ENCODE measurements at regions not wholly inside any gene's neighbourhood (a gene's known extent, or its start where the extent isn't known, plus 50 kb on each side); places are given as distances from the start of the nearest gene placed in this dataset.
"Not testable (repeated sequence)": the region's sequence is repeated elsewhere in the genome, so short reads cannot be mapped to it uniquely, and the experiment has no call there.

- Histone ChIP-seq H2AFZ (ENCODE audit: low read length) (no peak overlapping the region), H3K9me2 (replicated peaks; ENCODE audit: low read depth, low read length) (no peaks in the 10 kb centered on the region), H3F3A (ENCODE audit: low read depth) (no peaks in the 10 kb centered on the region), H4K20me1 (ENCODE audit: insufficient read depth, low read length, poor library complexity, severe bottlenecking) (no peaks in the 10 kb centered on the region), H3K9me3 (ENCODE audit: insufficient read depth, low read depth, low read length) (no peaks in the 10 kb centered on the region), H3K36me3 (ENCODE audit: insufficient read depth, low read length) (no peaks in the 10 kb centered on the region), H3K27me3 (ENCODE audit: insufficient read depth, low read length, poor library complexity, severe bottlenecking) (no peaks in the 10 kb centered on the region), H3K79me2 (ENCODE audit: insufficient read depth, low read length) (no peaks in the 10 kb centered on the region), H3K4me1 (ENCODE audit: insufficient read depth, low read length, poor library complexity, severe bottlenecking) (peaks cover 4% of the 10 kb centered on the region), H3K4me3 (ENCODE audit: low read length, poor library complexity, severe bottlenecking) (no peak overlapping the region), H3K4me2 (ENCODE audit: low read depth, low read length, poor library complexity, severe bottlenecking) (no peak overlapping the region), H3K9ac (ENCODE audit: low read depth, low read length, poor library complexity, severe bottlenecking) (no peak overlapping the region)
- TF ChIP-seq, protein P1, sequence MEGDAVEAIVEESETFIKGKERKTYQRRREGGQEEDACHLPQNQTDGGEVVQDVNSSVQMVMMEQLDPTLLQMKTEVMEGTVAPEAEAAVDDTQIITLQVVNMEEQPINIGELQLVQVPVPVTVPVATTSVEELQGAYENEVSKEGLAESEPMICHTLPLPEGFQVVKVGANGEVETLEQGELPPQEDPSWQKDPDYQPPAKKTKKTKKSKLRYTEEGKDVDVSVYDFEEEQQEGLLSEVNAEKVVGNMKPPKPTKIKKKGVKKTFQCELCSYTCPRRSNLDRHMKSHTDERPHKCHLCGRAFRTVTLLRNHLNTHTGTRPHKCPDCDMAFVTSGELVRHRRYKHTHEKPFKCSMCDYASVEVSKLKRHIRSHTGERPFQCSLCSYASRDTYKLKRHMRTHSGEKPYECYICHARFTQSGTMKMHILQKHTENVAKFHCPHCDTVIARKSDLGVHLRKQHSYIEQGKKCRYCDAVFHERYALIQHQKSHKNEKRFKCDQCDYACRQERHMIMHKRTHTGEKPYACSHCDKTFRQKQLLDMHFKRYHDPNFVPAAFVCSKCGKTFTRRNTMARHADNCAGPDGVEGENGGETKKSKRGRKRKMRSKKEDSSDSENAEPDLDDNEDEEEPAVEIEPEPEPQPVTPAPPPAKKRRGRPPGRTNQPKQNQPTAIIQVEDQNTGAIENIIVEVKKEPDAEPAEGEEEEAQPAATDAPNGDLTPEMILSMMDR (conservative IDR thresholded peaks at IDR 0.05; ENCODE audit: low read length) = no peak
- no peak for TF ChIP-seq EZH2phosphoT487 (IDR thresholded peaks at IDR 0.05; ENCODE audit: borderline replicate concordance)
Measured at GRCh38 chr15:63448266-63448665, 56.1 kb upstream of the USP3 start.

DNA sequence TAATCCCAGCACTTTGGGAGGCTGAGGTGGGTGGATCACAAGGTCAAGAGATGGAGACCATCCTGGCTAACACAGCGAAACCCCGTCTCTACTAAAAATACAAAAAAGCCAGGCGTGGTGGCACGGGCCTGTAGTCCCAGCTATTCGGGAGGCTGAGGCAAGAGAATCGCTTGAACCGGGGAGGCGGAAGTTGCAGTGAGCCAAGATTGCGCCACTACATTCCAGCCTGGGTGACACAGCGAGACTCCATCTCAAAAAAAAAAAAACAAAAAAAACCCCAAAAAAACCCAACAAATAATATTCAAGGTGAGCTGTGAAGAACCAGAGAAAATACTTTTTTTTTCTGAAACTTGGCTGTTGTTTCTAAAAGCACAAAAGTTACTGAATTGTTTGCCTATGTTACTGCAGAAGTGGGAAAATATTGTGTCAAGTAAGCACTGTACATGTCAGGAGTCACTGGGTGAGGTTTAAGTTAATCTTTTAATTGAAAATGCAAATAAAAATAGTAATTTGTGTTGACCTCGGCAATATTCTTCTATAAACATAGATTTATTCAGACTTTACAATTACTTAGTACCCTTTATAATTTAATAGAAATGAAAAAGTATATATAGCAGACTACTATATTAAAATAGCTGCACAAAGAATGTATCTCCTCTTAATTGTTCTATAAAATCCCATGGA lies 55.4 kb upstream of the USP3 start:
- not testable (repeated sequence) for H3K9me3 ChIP-seq (ENCODE audit: insufficient read depth, low read depth, low read length); H3K9ac ChIP-seq (ENCODE audit: low read depth, low read length, poor library complexity, severe bottlenecking); H3K4me1 ChIP-seq (ENCODE audit: insufficient read depth, low read length, poor library complexity, severe bottlenecking); H3K27me3 ChIP-seq (ENCODE audit: insufficient read depth, low read length, poor library complexity, severe bottlenecking); H3K4me2 ChIP-seq (ENCODE audit: low read depth, low read length, poor library complexity, severe bottlenecking); H3K4me3 ChIP-seq (ENCODE audit: low read length, poor library complexity, severe bottlenecking); H3K9me2 ChIP-seq (replicated peaks; ENCODE audit: low read depth, low read length); H3F3A ChIP-seq (ENCODE audit: low read depth); H2AFZ ChIP-seq (ENCODE audit: low read length); H3K36me3 ChIP-seq (ENCODE audit: insufficient read depth, low read length); H4K20me1 ChIP-seq (ENCODE audit: insufficient read depth, low read length, poor library complexity, severe bottlenecking); H3K79me2 ChIP-seq (ENCODE audit: insufficient read depth, low read length)

GRCh38 chr15:63449731-63450130 lies 54.7 kb upstream of the USP3 start:
- Histone ChIP-seq H3K79me2 (ENCODE audit: insufficient read depth, low read length) (no peaks in the 10 kb centered on the region), H3F3A (ENCODE audit: low read depth) (no peaks in the 10 kb centered on the region), H3K36me3 (ENCODE audit: insufficient read depth, low read length) (no peaks in the 10 kb centered on the region), H3K9me3 (ENCODE audit: insufficient read depth, low read depth, low read length) (no peaks in the 10 kb centered on the region), H3K27me3 (ENCODE audit: insufficient read depth, low read length, poor library complexity, severe bottlenecking) (no peaks in the 10 kb centered on the region), H3K9me2 (replicated peaks; ENCODE audit: low read depth, low read length) (no peaks in the 10 kb centered on the region), H3K4me2 (ENCODE audit: low read depth, low read length, poor library complexity, severe bottlenecking) (no peak overlapping the region), H3K9ac (ENCODE audit: low read depth, low read length, poor library complexity, severe bottlenecking) (no peak overlapping the region), H4K20me1 (ENCODE audit: insufficient read depth, low read length, poor library complexity, severe bottlenecking) (no peaks in the 10 kb centered on the region), H3K4me1 (ENCODE audit: insufficient read depth, low read length, poor library complexity, severe bottlenecking) (peaks cover 8% of the 10 kb centered on the region), H2AFZ (ENCODE audit: low read length) (no peak overlapping the region), H3K4me3 (ENCODE audit: low read length, poor library complexity, severe bottlenecking) (no peak overlapping the region)
- TF ChIP-seq EZH2phosphoT487 (IDR thresholded peaks at IDR 0.05; ENCODE audit: borderline replicate concordance) = no peak
- TF ChIP-seq, protein P1 (conservative IDR thresholded peaks at IDR 0.05; ENCODE audit: low read length) = no peak

DNA sequence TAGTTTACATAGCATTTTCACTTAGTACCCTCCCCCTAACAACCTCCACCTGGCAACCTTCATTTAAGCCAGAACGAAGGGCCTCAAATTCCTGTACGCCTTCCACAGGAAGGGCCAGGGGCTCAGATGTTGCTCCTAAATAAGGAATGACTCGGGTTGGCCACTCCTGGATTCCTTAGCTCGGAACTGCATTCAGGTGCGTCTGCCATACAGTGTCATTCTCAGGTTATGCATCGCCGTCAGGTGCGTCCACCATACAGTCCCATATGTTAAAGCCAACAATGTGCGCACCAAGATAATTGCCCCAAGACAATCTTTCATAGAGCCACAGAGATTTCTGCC lies 53.5 kb upstream of the USP3 start:
- Histone ChIP-seq H3K79me2 (ENCODE audit: insufficient read depth, low read length) (no peaks in the 10 kb centered on the region), H4K20me1 (ENCODE audit: insufficient read depth, low read length, poor library complexity, severe bottlenecking) (no peaks in the 10 kb centered on the region), H3K4me2 (ENCODE audit: low read depth, low read length, poor library complexity, severe bottlenecking) (no peak overlapping the region), H3K36me3 (ENCODE audit: insufficient read depth, low read length) (no peaks in the 10 kb centered on the region), H3K4me1 (ENCODE audit: insufficient read depth, low read length, poor library complexity, severe bottlenecking) (peaks cover 8% of the 10 kb centered on the region), H3K9ac (ENCODE audit: low read depth, low read length, poor library complexity, severe bottlenecking) (no peak overlapping the region), H2AFZ (ENCODE audit: low read length) (no peak overlapping the region), H3K9me2 (replicated peaks; ENCODE audit: low read depth, low read length) (no peaks in the 10 kb centered on the region), H3K27me3 (ENCODE audit: insufficient read depth, low read length, poor library complexity, severe bottlenecking) (no peaks in the 10 kb centered on the region), H3K4me3 (ENCODE audit: low read length, poor library complexity, severe bottlenecking) (no peak overlapping the region), H3K9me3 (ENCODE audit: insufficient read depth, low read depth, low read length) (no peaks in the 10 kb centered on the region), H3F3A (ENCODE audit: low read depth) (no peaks in the 10 kb centered on the region)
- TF ChIP-seq, protein P1 (conservative IDR thresholded peaks at IDR 0.05; ENCODE audit: low read length) = no peak
- TF ChIP-seq EZH2phosphoT487 (IDR thresholded peaks at IDR 0.05; ENCODE audit: borderline replicate concordance) = no peak

All from Loucy (cell line).